RWPE1 (cell line): ENCODE measurements at regions not wholly inside any gene's neighbourhood (a gene's known extent, or its start where the extent isn't known, plus 50 kb on each side); places are given as distances from the start of the nearest gene placed in this dataset.

Experiments used
- CTCF ChIA-PET: fragments of 350-600 bp; sonication (Branson Sonifier 250); formaldehyde crosslinking; extraction: SDS; loops from one replicate; lab custom pipeline; 2021; lab: Yijun Ruan, JAX
- POLR2A ChIA-PET: fragments of 400-600 bp; formaldehyde crosslinking; extraction: SDS; loops from one replicate; lab custom pipeline; 2020; ENCODE audit warnings: antibody characterized with exemption; ENCODE audit not compliant: low non-redundant PET; lab: Yijun Ruan, JAX
- DNase-seq: peaks from one replicate; pipeline ENCODE4 v3.0.0; 2012; ENCODE audit warnings: low spot score
- H3K27ac ChIP-seq: fragments of 450-650 bp; 2 replicates; pipeline ENCODE4 v1.5.1; 2017
- CTCF ChIP-seq: fragments of 450-650 bp; conservative IDR thresholded peaks from 2 replicates; pipeline ENCODE4 v1.5.1; 2017; ENCODE audit warnings: low read depth, mild to moderate bottlenecking

DNA sequence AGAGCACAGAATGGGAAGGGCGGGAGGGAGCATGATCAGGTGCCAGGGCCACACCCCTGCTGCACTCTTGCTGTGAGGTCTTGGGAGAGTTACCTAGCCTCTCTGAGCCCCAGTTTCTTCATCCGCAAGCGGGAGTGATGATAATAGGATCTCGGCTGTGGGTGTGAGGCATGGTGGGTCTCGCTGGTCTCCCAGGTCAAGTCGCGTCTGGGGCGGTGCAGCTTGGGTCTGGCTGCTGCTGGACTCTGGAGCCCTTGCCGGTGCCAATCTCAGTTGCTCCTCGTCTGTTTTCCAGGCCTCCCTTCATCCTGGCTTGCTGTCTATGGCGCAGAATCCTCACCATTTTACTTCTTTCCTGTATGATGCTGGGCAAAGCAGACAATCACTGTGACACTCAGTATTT, 130.3 kb upstream of the RAB12 start:
- ChIA-PET CTCF (interaction anchor here (0.6 to 1.3 kb wide), 13 partner anchors 11 to 1207 kb away, joined by 3 to 12 read pairs (median 4); no protein-coding TSS in a partner anchor), POLR2A (no interaction called here)
- H3K27ac ChIP-seq, result no peak overlapping the region
- no peak for DNase-seq
- TF ChIP-seq CTCF, result peak; percentile 8

GRCh38 chr18:8479789-8480188, 129.4 kb upstream of the RAB12 start:
- ChIA-PET CTCF (interaction anchor here (0.6 to 1.8 kb wide), 3 partner anchors 13 to 1260 kb away, joined by 3 to 6 read pairs (median 3); no protein-coding TSS in a partner anchor), POLR2A (no interaction called here)
- TF ChIP-seq CTCF, result no peak
- H3K27ac ChIP-seq, result no peak overlapping the region
- no peak for DNase-seq

DNA sequence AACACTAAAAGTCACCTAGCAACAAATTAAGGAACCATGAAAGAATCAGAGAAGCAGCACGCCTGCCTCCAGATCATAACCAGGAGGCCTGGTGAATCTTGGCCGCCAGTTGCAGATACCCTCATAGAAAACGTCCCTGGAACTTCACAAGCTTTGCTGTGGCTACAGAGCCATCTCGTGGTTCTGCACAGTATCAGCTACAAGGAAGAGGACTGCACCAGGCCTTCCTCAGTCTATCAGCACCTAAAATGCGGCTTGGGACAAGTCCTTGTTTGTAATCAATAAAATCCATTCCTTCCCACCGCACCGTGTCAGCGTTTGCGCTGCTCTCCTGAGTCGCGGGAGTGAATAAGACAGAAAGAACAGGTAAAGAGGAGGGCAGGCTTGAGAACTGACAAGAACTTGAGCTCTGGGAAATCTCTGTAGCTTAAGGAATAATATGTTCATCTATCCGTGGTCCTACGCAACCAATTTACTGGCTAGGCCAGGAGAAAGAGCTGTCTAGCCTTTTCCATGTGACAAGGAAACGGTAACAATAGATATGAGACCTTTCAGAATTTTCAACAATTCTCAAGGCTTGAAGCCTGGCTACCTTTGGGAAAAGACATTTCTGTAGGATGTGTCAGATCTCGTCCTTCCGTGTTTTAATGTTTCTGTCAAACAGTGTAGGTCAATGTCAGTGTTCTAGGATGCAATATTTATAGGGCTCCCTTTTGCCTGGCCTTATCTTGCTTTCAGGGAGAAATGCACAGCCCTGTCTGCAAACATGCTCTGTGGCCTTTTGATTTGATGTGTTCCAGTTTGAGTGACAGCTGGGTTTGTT, 128.5 kb upstream of the RAB12 start:
- TF ChIP-seq CTCF, result peak; percentile 56
- no peak overlapping the region for H3K27ac ChIP-seq
- ChIA-PET POLR2A (no interaction called here), CTCF (interaction anchor here (0.6 to 1.8 kb wide), 8 partner anchors 11 to 1219 kb away, joined by 3 to 6 read pairs (median 3); no protein-coding TSS in a partner anchor)
- DNase-seq, result peak; percentile 46

GRCh38 chr18:8484951-8485350, 124.3 kb upstream of the RAB12 start:
- POLR2A ChIA-PET, result no interaction called here

DNA sequence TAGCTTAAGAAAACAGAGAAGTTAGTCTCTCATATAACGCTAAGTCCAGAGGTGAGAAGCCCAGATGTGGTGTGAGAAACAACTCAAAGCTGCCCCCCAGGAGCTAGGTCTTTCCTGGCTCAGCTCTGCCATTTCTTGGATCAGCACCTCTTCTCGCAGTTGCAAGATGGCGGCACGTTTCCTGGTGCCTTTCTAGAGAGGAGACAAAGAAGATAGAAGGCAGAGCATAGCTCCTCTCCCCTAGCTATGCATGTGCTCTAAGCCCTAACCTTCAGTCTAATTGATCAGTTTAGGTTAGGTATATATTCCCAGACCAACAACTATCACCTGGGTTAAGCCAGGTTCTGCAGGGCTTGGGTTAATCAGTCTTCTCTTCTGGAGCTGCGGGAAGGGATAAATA, 119.5 kb upstream of the RAB12 start:
- no peak for DNase-seq
- no peak for TF ChIP-seq CTCF
- POLR2A ChIA-PET, result no interaction called here
- CTCF ChIA-PET, result no interaction called here
- H3K27ac ChIP-seq, result no peak overlapping the region

More at GRCh38 chr18:8484951-8485350, 124.3 kb upstream of the RAB12 start:
- no peak for TF ChIP-seq CTCF
- CTCF ChIA-PET, result no interaction called here
- H3K27ac ChIP-seq, result no peak overlapping the region
- no peak for DNase-seq

GRCh38 chr18:8491516-8491915, 117.7 kb upstream of the RAB12 start:
- TF ChIP-seq CTCF, result no peak
- CTCF ChIA-PET, result interaction anchor here (0.7 to 2.0 kb wide), 2 partner anchors 11 to 102 kb away, joined by 3 to 6 read pairs; no protein-coding TSS in a partner anchor
- no peak for DNase-seq
- H3K27ac ChIP-seq, result no peak overlapping the region
- POLR2A ChIA-PET, result no interaction called here
